BLaER1 (cell line): ENCODE measurements at regions not wholly inside any gene's neighbourhood (a gene's known extent, or its start where the extent isn't known, plus 50 kb on each side); places are given as distances from the start of the nearest gene placed in this dataset.

Source experiments
- H3K27ac ChIP-seq: shearing (Covaris generic); formaldehyde crosslinking; 2 replicates; pipeline ENCODE4 v1.8.1; 2022
- H3K27me3 ChIP-seq: shearing (Covaris generic); formaldehyde crosslinking; 2 replicates; pipeline ENCODE4 v1.8.1; 2022
- H3K36me3 ChIP-seq: shearing (Covaris generic); formaldehyde crosslinking; 2 replicates; pipeline ENCODE4 v1.8.1; 2022
- H3K4me1 ChIP-seq: shearing (Covaris generic); formaldehyde crosslinking; 2 replicates; pipeline ENCODE4 v1.8.1; 2022
- H3K4me2 ChIP-seq: shearing (Covaris generic); formaldehyde crosslinking; 2 replicates; pipeline ENCODE4 v1.8.1; 2022
- H3K4me3 ChIP-seq: shearing (Covaris generic); formaldehyde crosslinking; 2 replicates; pipeline ENCODE4 v1.8.1; 2022
- H3K9ac ChIP-seq: shearing (Covaris generic); formaldehyde crosslinking; 2 replicates; pipeline ENCODE4 v1.8.1; 2022
- H3K9me3 ChIP-seq: shearing (Covaris generic); formaldehyde crosslinking; 2 replicates; pipeline ENCODE4 v1.8.1; 2022
- H4K20me1 ChIP-seq: shearing (Covaris generic); formaldehyde crosslinking; 2 replicates; pipeline ENCODE4 v1.8.1; 2022
- Cebpa-rat ChIP-seq: shearing (Covaris generic); IDR thresholded peaks from 2 replicates; pipeline ENCODE4 v1.8.1; 2022

- H3K27me3 ChIP-seq: no peaks in the 10 kb centered on the region
- H3K4me3 ChIP-seq: no peak overlapping the region
- no peaks in the 10 kb centered on the region; the same call in 1 of the 2 replicates for H3K36me3 ChIP-seq
- peaks cover 31% of the 10 kb centered on the region for H3K9me3 ChIP-seq
- H4K20me1 ChIP-seq: no peaks in the 10 kb centered on the region
- H3K4me1 ChIP-seq: 0 out of 2 replicates have a peak, but pooled peaks cover 12% of the 10 kb centered on the region
- no peak for TF ChIP-seq Cebpa-rat
- no peak overlapping the region for H3K4me2 ChIP-seq
- no peak overlapping the region for H3K9ac ChIP-seq
- no peak overlapping the region for H3K27ac ChIP-seq
These were observed 106.0 kb downstream of the CYP26B1 start for GRCh38 chr2:72041638-72042111.

- Histone ChIP-seq H3K27ac (no peak overlapping the region), H3K4me2 (no peak overlapping the region), H4K20me1 (no peaks in the 10 kb centered on the region), H3K36me3 (no peaks in the 10 kb centered on the region; the same call in 1 of the 2 replicates), H3K9ac (no peak overlapping the region), H3K27me3 (no peaks in the 10 kb centered on the region), H3K9me3 (peaks cover 31% of the 10 kb centered on the region), H3K4me3 (no peak overlapping the region), H3K4me1 (peaks cover 13% of the 10 kb centered on the region)
- no peak for TF ChIP-seq Cebpa-rat
These were observed 106.8 kb downstream of the CYP26B1 start for GRCh38 chr2:72040629-72041571.

GRCh38 chr2:72038524-72038923 lies 109.1 kb downstream of the CYP26B1 start:
- TF ChIP-seq Cebpa-rat: no peak
- H3K36me3 ChIP-seq: no peaks in the 10 kb centered on the region; the same call in 1 of the 2 replicates
- H3K4me3 ChIP-seq: no peak overlapping the region
- no peaks in the 10 kb centered on the region for H4K20me1 ChIP-seq
- H3K4me1 ChIP-seq: peaks cover 32% of the 10 kb centered on the region
- H3K27me3 ChIP-seq: no peaks in the 10 kb centered on the region
- no peak overlapping the region for H3K9ac ChIP-seq
- peaks cover 15% of the 10 kb centered on the region for H3K9me3 ChIP-seq
- no peak overlapping the region for H3K27ac ChIP-seq
- H3K4me2 ChIP-seq: no peak overlapping the region

GRCh38 chr2:72037261-72037666 lies 110.4 kb downstream of the CYP26B1 start:
- H3K27ac ChIP-seq: no peak overlapping the region

GRCh38 chr2:72036595-72036994 lies 111.1 kb downstream of the CYP26B1 start:
- no peak overlapping the region for H3K4me3 ChIP-seq
- H3K27me3 ChIP-seq: no peaks in the 10 kb centered on the region
- no peak overlapping the region for H3K27ac ChIP-seq
- no peak for TF ChIP-seq Cebpa-rat
- H3K9me3 ChIP-seq: no peaks in the 10 kb centered on the region
- H3K4me1 ChIP-seq: peaks cover 32% of the 10 kb centered on the region
- H3K4me2 ChIP-seq: no peak overlapping the region
- no peaks in the 10 kb centered on the region for H4K20me1 ChIP-seq
- no peaks in the 10 kb centered on the region for H3K36me3 ChIP-seq
- no peak overlapping the region for H3K9ac ChIP-seq

More at GRCh38 chr2:72037261-72037666, 110.4 kb downstream of the CYP26B1 start:
- H3K4me3 ChIP-seq: no peak overlapping the region
- H4K20me1 ChIP-seq: no peaks in the 10 kb centered on the region
- H3K9ac ChIP-seq: no peak overlapping the region
- H3K4me1 ChIP-seq: peaks cover 32% of the 10 kb centered on the region
- no peak for TF ChIP-seq Cebpa-rat
- no peak overlapping the region for H3K4me2 ChIP-seq
- no peaks in the 10 kb centered on the region for H3K36me3 ChIP-seq
- H3K9me3 ChIP-seq: 0 out of 2 replicates have a peak, but pooled peaks cover 2% of the 10 kb centered on the region
- no peaks in the 10 kb centered on the region for H3K27me3 ChIP-seq

GRCh38 chr2:72036173-72036545 lies 111.5 kb downstream of the CYP26B1 start:
- no peaks in the 10 kb centered on the region for H4K20me1 ChIP-seq
- no peaks in the 10 kb centered on the region for H3K9me3 ChIP-seq
- peak overlapping the region; percentile 25; the same call in 1 of the 2 replicates for H3K4me2 ChIP-seq
- H3K9ac ChIP-seq: no peak overlapping the region
- no peaks in the 10 kb centered on the region for H3K27me3 ChIP-seq
- no peak overlapping the region for H3K27ac ChIP-seq
- H3K36me3 ChIP-seq: no peaks in the 10 kb centered on the region
- H3K4me1 ChIP-seq: peaks cover 32% of the 10 kb centered on the region
- TF ChIP-seq Cebpa-rat: no peak
- H3K4me3 ChIP-seq: no peak overlapping the region

GRCh38 chr2:72035518-72036172 lies 112.0 kb downstream of the CYP26B1 start:
- no peak overlapping the region for H3K27ac ChIP-seq
- H3K4me3 ChIP-seq: no peak overlapping the region
- H4K20me1 ChIP-seq: no peaks in the 10 kb centered on the region
- no peaks in the 10 kb centered on the region for H3K36me3 ChIP-seq
- peaks cover 32% of the 10 kb centered on the region for H3K4me1 ChIP-seq
- H3K27me3 ChIP-seq: no peaks in the 10 kb centered on the region
- no peak overlapping the region for H3K9ac ChIP-seq
- H3K4me2 ChIP-seq: peak overlapping the region; percentile 25
- TF ChIP-seq Cebpa-rat: no peak
- H3K9me3 ChIP-seq: no peaks in the 10 kb centered on the region

- no peak for TF ChIP-seq Cebpa-rat
- peak overlapping the region; percentile 52; the same call in 1 of the 2 replicates for H3K27ac ChIP-seq
- H3K9me3 ChIP-seq: no peaks in the 10 kb centered on the region
- peak overlapping the region; percentile 42 for H3K4me2 ChIP-seq
- H3K9ac ChIP-seq: no peak overlapping the region
- H4K20me1 ChIP-seq: no peaks in the 10 kb centered on the region
- H3K4me1 ChIP-seq: peaks cover 25% of the 10 kb centered on the region
- H3K36me3 ChIP-seq: no peaks in the 10 kb centered on the region
- H3K27me3 ChIP-seq: no peaks in the 10 kb centered on the region
- H3K4me3 ChIP-seq: no peak overlapping the region
These were observed 113.1 kb downstream of the CYP26B1 start for GRCh38 chr2:72034353-72035095.

GRCh38 chr2:72033636-72034035 lies 114.0 kb downstream of the CYP26B1 start:
- Histone ChIP-seq H3K9ac (no peak overlapping the region), H3K4me3 (no peak overlapping the region), H3K4me1 (peaks cover 22% of the 10 kb centered on the region), H3K9me3 (no peaks in the 10 kb centered on the region), H4K20me1 (no peaks in the 10 kb centered on the region), H3K36me3 (no peaks in the 10 kb centered on the region), H3K4me2 (no peak overlapping the region), H3K27me3 (no peaks in the 10 kb centered on the region), H3K27ac (no peak overlapping the region)
- no peak for TF ChIP-seq Cebpa-rat
